ENCODE measurements at regions not wholly inside any gene's neighbourhood (a gene's known extent, or its start where the extent isn't known, plus 50 kb on each side); places are given as distances from the start of the nearest gene placed in this dataset.
A peak's percentile ranks its signal among the peaks of the same experiment; 100 is the strongest.

DNA sequence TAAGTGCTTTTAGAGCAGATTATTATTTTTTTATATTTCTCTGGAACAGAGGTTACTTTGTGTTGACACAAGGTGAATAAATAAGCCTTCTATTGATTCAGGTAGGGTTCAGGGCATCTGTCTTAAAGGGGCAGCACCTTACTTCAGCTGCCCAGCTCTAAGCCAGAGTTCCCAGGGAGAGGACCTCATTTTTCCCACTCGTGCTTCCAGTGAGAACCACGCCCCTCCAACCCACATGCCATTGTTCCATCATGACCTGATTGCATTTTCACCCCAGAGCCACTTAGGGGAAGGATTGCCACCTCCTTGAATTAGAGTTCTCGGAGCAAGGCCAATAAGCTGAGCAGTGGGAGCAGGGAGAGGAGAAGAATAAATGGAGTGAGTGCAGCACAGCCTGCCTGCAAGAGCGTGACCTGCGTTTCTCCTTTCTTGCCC is 104.3 kb upstream of the FRY start:
- Histone ChIP-seq H2BK15ac (ENCODE audit: low read depth, low read length) (no peak overlapping the region), H2AK5ac (ENCODE audit: insufficient read length, low read length) (no peak overlapping the region), H4K8ac (replicated peaks; ENCODE audit: insufficient read length, low read depth, low read length) (no peak overlapping the region), H3K4ac (ENCODE audit: low read depth, low read length) (no peak overlapping the region), H2AFZ (ENCODE audit: low read length) (no peak overlapping the region), H3K14ac (ENCODE audit: insufficient read depth, low read length) (no peak overlapping the region), H4K5ac (ENCODE audit: insufficient read length, low read depth, low read length) (no peak overlapping the region), H3K79me1 (ENCODE audit: insufficient read depth, low read depth, low read length, poor library complexity, severe bottlenecking) (no peaks in the 10 kb centered on the region), H3K4me2 (ENCODE audit: insufficient read depth, insufficient read length, low read length) (no peak overlapping the region), H3K79me2 (ENCODE audit: insufficient read depth, low read length) (no peaks in the 10 kb centered on the region), H4K20me1 (ENCODE audit: control insufficient read depth, insufficient read depth, insufficient read length) (no peaks in the 10 kb centered on the region), H3T11ph (ENCODE audit: low read length) (no peak overlapping the region), H4K91ac (ENCODE audit: insufficient read length, low read depth, low read length) (no peak overlapping the region), H3K4me1 (ENCODE audit: insufficient read depth, low read length) (peaks cover 5% of the 10 kb centered on the region), H3K23me2 (ENCODE audit: insufficient read length, low read depth, low read length, poor library complexity, severe bottlenecking) (no peaks in the 10 kb centered on the region), H3K18ac (ENCODE audit: insufficient read length, low read depth, low read length) (no peak overlapping the region), H3K27ac (ENCODE audit: insufficient read length, low read depth, low read length) (no peak overlapping the region), H3K23ac (ENCODE audit: insufficient read length, low read depth, low read length) (no peak overlapping the region), H3K56ac (ENCODE audit: insufficient read length, low read depth, low read length) (no peak overlapping the region), H2BK12ac (ENCODE audit: insufficient read length, low read depth, low read length) (no peak overlapping the region), H2BK120ac (ENCODE audit: low read depth, low read length, poor library complexity, severe bottlenecking) (no peak overlapping the region), H2BK20ac (ENCODE audit: low read depth, low read length, poor library complexity, severe bottlenecking) (no peak overlapping the region), H3K9ac (ENCODE audit: extremely low read depth, insufficient read length, low read length) (no peak overlapping the region), H2BK5ac (ENCODE audit: insufficient read length, low read length) (no peak overlapping the region), H3K9me3 (ENCODE audit: control insufficient read depth, low read depth, low read length) (no peaks in the 10 kb centered on the region), H3K27me3 (ENCODE audit: insufficient read depth, low read length) (no peaks in the 10 kb centered on the region)
- TF ChIP-seq, protein P1, sequence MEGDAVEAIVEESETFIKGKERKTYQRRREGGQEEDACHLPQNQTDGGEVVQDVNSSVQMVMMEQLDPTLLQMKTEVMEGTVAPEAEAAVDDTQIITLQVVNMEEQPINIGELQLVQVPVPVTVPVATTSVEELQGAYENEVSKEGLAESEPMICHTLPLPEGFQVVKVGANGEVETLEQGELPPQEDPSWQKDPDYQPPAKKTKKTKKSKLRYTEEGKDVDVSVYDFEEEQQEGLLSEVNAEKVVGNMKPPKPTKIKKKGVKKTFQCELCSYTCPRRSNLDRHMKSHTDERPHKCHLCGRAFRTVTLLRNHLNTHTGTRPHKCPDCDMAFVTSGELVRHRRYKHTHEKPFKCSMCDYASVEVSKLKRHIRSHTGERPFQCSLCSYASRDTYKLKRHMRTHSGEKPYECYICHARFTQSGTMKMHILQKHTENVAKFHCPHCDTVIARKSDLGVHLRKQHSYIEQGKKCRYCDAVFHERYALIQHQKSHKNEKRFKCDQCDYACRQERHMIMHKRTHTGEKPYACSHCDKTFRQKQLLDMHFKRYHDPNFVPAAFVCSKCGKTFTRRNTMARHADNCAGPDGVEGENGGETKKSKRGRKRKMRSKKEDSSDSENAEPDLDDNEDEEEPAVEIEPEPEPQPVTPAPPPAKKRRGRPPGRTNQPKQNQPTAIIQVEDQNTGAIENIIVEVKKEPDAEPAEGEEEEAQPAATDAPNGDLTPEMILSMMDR (conservative IDR thresholded peaks at IDR 0.05), result no peak
- Mint-ChIP-seq H3K36me3 (ENCODE audit: insufficient read depth in 1 of 3, low read depth in 3 of 3) (no peaks in the 10 kb centered on the region), H3K27ac (peak overlapping the region in 1 of 3 experiments; percentile 80; a peak in 3 of 7 replicates), H3K4me3 (no peak overlapping the region), H3K4me1 (peaks cover 18 to 32% of the 10 kb centered on the region in 2 experiments), H3K27me3 (ENCODE audit: low read depth) (no peaks in the 10 kb centered on the region), H3K9me3 (no peaks in the 10 kb centered on the region)
- WGBS (ENCODE audit: extremely low coverage, insufficient read length, low lambda C conversion rate), result no CpG with 5 or more reads among the region's 5 CpGs
- no peak for DNase-seq
